ENCODE measurements at regions not wholly inside any gene's neighbourhood (a gene's known extent, or its start where the extent isn't known, plus 50 kb on each side); places are given as distances from the start of the nearest gene placed in this dataset.

- Histone ChIP-seq H3K9me3 (peaks cover 0 to 3% of the 10 kb centered on the region in 2 donors), H3K4me3 (no peak overlapping the region), H3K36me3 (no peaks in the 10 kb centered on the region), H3K27ac (no peak overlapping the region), H3K27me3 (no peaks in the 10 kb centered on the region), H3K4me1 (no peaks in the 10 kb centered on the region)
- intact Hi-C loops (cut with DNase I; ENCODE audit: low total_unique reads), result no loop called here
- TF ChIP-seq EP300 (IDR thresholded peaks at IDR 0.05; ENCODE audit: low read depth) (no peak), CTCF (IDR thresholded peaks at IDR 0.05) (no peak), POLR2AphosphoS5 (IDR thresholded peaks at IDR 0.05) (no peak), POLR2A (IDR thresholded peaks at IDR 0.05) (no peak)
- DNase-seq, result no peak
- WGBS, 2 donors (ENCODE audit: low coverage in 1 of 2), result 43 to 86% methylated on average over 1 of the region's 1 CpG
- in situ Hi-C loops (cut with MboI; ENCODE audit: low pct_ligation_motif_present in 1 of 4, low pct_unique_long_range_greater_than_20kb in 1 of 4, low sequenced_read_pairs in 3 of 4), result no loop called here
Measured at GRCh38 chr2:13917958-13918357, 714.6 kb upstream of the LRATD1 start.

- 83 to 86% methylated on average over 4 of the region's 4 CpGs for WGBS, 2 donors (ENCODE audit: low coverage in 1 of 2)
- Histone ChIP-seq H3K36me3 (no peaks in the 10 kb centered on the region), H3K27me3 (no peaks in the 10 kb centered on the region), H3K9me3 (peaks cover 0 to 3% of the 10 kb centered on the region in 2 donors), H3K4me1 (no peaks in the 10 kb centered on the region), H3K27ac (no peak overlapping the region), H3K4me3 (no peak overlapping the region)
- in situ Hi-C loops (cut with MboI; ENCODE audit: low pct_ligation_motif_present in 1 of 4, low pct_unique_long_range_greater_than_20kb in 1 of 4, low sequenced_read_pairs in 3 of 4) (no loop called here), intact Hi-C loops (cut with DNase I; ENCODE audit: low total_unique reads) (no loop called here)
- no peak for DNase-seq
- TF ChIP-seq EP300 (IDR thresholded peaks at IDR 0.05; ENCODE audit: low read depth), result no peak
- no peak for TF ChIP-seq CTCF (IDR thresholded peaks at IDR 0.05)
- no peak for TF ChIP-seq POLR2A (IDR thresholded peaks at IDR 0.05)
- TF ChIP-seq POLR2AphosphoS5 (IDR thresholded peaks at IDR 0.05), result no peak
Measured at GRCh38 chr2:13919981-13920382, 712.5 kb upstream of the LRATD1 start.

- DNase-seq, result no peak
- H3K9me3 ChIP-seq, result peaks cover 0 to 3% of the 10 kb centered on the region in 2 donors
- in situ Hi-C loops (cut with MboI; ENCODE audit: low pct_ligation_motif_present in 1 of 4, low pct_unique_long_range_greater_than_20kb in 1 of 4, low sequenced_read_pairs in 3 of 4) (no loop called here), intact Hi-C loops (cut with DNase I; ENCODE audit: low total_unique reads) (no loop called here)
- H3K27me3 ChIP-seq, result no peaks in the 10 kb centered on the region
- H3K4me1 ChIP-seq, result no peaks in the 10 kb centered on the region
- TF ChIP-seq EP300 (IDR thresholded peaks at IDR 0.05; ENCODE audit: low read depth), result no peak
- TF ChIP-seq POLR2A (IDR thresholded peaks at IDR 0.05), result no peak
- TF ChIP-seq CTCF (IDR thresholded peaks at IDR 0.05), result no peak
- TF ChIP-seq POLR2AphosphoS5 (IDR thresholded peaks at IDR 0.05), result no peak
- H3K4me3 ChIP-seq, result no peak overlapping the region
- H3K36me3 ChIP-seq, result no peaks in the 10 kb centered on the region
- no peak overlapping the region for H3K27ac ChIP-seq
- 54 to 75% methylated on average over 2 of the region's 2 CpGs for WGBS, 2 donors (ENCODE audit: low coverage in 1 of 2)
Measured at GRCh38 chr2:13921245-13921644, 711.3 kb upstream of the LRATD1 start.

- H3K27me3 ChIP-seq, result no peaks in the 10 kb centered on the region
- TF ChIP-seq POLR2A (IDR thresholded peaks at IDR 0.05) (no peak), POLR2AphosphoS5 (IDR thresholded peaks at IDR 0.05) (no peak)
- no peaks in the 10 kb centered on the region for H3K36me3 ChIP-seq
- WGBS, 2 donors (ENCODE audit: low coverage in 1 of 2), result 79 to 80% methylated on average over 6 of the region's 6 CpGs
- DNase-seq, result no peak
- H3K4me3 ChIP-seq, result no peak overlapping the region
- H3K9me3 ChIP-seq, result peaks cover 0 to 3% of the 10 kb centered on the region in 2 donors
- intact Hi-C loops (cut with DNase I; ENCODE audit: low total_unique reads), result no loop called here
- H3K27ac ChIP-seq, result no peak overlapping the region
- in situ Hi-C loops (cut with MboI; ENCODE audit: low pct_ligation_motif_present in 1 of 4, low pct_unique_long_range_greater_than_20kb in 1 of 4, low sequenced_read_pairs in 3 of 4), result no loop called here
- no peaks in the 10 kb centered on the region for H3K4me1 ChIP-seq
Measured at GRCh38 chr2:13923823-13924222, 708.7 kb upstream of the LRATD1 start.

GRCh38 chr2:13942111-13942510 lies 690.4 kb upstream of the LRATD1 start:
- H3K4me3 ChIP-seq, result no peak overlapping the region
- intact Hi-C loops (cut with DNase I; ENCODE audit: low total_unique reads) (no loop called here), in situ Hi-C loops (cut with MboI; ENCODE audit: low pct_ligation_motif_present in 1 of 4, low pct_unique_long_range_greater_than_20kb in 1 of 4, low sequenced_read_pairs in 3 of 4) (no loop called here)
- 86 to 88% methylated on average over 2 of the region's 2 CpGs for WGBS, 2 donors (ENCODE audit: low coverage in 1 of 2)
- DNase-seq, result no peak
- no peaks in the 10 kb centered on the region for H3K4me1 ChIP-seq
- no peaks in the 10 kb centered on the region for H3K9me3 ChIP-seq
- no peaks in the 10 kb centered on the region for H3K36me3 ChIP-seq
- no peak overlapping the region for H3K27ac ChIP-seq
- H3K27me3 ChIP-seq, result no peaks in the 10 kb centered on the region
- no peak for TF ChIP-seq POLR2AphosphoS5 (IDR thresholded peaks at IDR 0.05)
- no peak for TF ChIP-seq EP300 (IDR thresholded peaks at IDR 0.05; ENCODE audit: low read depth)
